ENCODE measurements at regions not wholly inside any gene's neighbourhood (a gene's known extent, or its start where the extent isn't known, plus 50 kb on each side); places are given as distances from the start of the nearest gene placed in this dataset.

GRCh38 chrX:9286234-9286633, 178.6 kb upstream of the TBL1X start:
- H4K20me1 ChIP-seq (ENCODE audit: low read length) = no peaks in the 10 kb centered on the region
- ChIA-PET POLR2A (ENCODE audit: unreplicated experiment) (no interaction called here), CTCF (no interaction called here)
- intact Hi-C loops (cut with micrococcal nuclease) = no loop called here
- BruUV-seq (replicated peaks) = no TSS peak
- no peaks in the 10 kb centered on the region for H3K36me3 ChIP-seq (ENCODE audit: low read depth, low read length)
- H3F3A ChIP-seq (ENCODE audit: low read length, unreplicated experiment) = no peaks in the 10 kb centered on the region
- H3K4me3 ChIP-seq (ENCODE audit: low read length) = no peak overlapping the region
- ATAC-seq (no peak), DNase-seq (no peak)
- no peaks in the 10 kb centered on the region for H3K9me3 ChIP-seq (ENCODE audit: low read length)
- H3K4me1 ChIP-seq (ENCODE audit: insufficient read depth, low read length) = peaks cover 9% of the 10 kb centered on the region
- no peaks in the 10 kb centered on the region for H3K79me2 ChIP-seq (ENCODE audit: low read length)
- H3K27me3 ChIP-seq (ENCODE audit: low read length) = no peaks in the 10 kb centered on the region
- TF ChIP-seq EZH2 (IDR thresholded peaks at IDR 0.05; ENCODE audit: low read length, unreplicated experiment) (no peak), CTCF (conservative IDR thresholded peaks at IDR 0.05; ENCODE audit: low read depth, low read length) (no peak), EZH2phosphoT487 (IDR thresholded peaks at IDR 0.05; ENCODE audit: borderline replicate concordance, low read length) (no peak)
- no peaks in the 10 kb centered on the region for H3K9me2 ChIP-seq (replicated peaks; ENCODE audit: low read length)
- no peak overlapping the region for H3K9ac ChIP-seq (ENCODE audit: low read length)
- H3K27ac ChIP-seq (ENCODE audit: low read length) = no peak overlapping the region
- H3K4me2 ChIP-seq (ENCODE audit: low read length) = no peak overlapping the region
- H2AFZ ChIP-seq (ENCODE audit: low read length) = no peak overlapping the region

- intact Hi-C loops (cut with micrococcal nuclease) = no loop called here
- Histone ChIP-seq H3F3A (ENCODE audit: low read length, unreplicated experiment) (no peaks in the 10 kb centered on the region), H4K20me1 (ENCODE audit: low read length) (no peaks in the 10 kb centered on the region), H3K9me2 (replicated peaks; ENCODE audit: low read length) (no peaks in the 10 kb centered on the region), H3K4me3 (ENCODE audit: low read length) (no peak overlapping the region), H2AFZ (ENCODE audit: low read length) (no peak overlapping the region), H3K36me3 (ENCODE audit: low read depth, low read length) (no peaks in the 10 kb centered on the region), H3K79me2 (ENCODE audit: low read length) (no peaks in the 10 kb centered on the region), H3K4me2 (ENCODE audit: low read length) (no peak overlapping the region), H3K27ac (ENCODE audit: low read length) (no peak overlapping the region), H3K9me3 (ENCODE audit: low read length) (no peaks in the 10 kb centered on the region), H3K9ac (ENCODE audit: low read length) (no peak overlapping the region), H3K27me3 (ENCODE audit: low read length) (no peaks in the 10 kb centered on the region), H3K4me1 (ENCODE audit: insufficient read depth, low read length) (no peaks in the 10 kb centered on the region)
- no TSS peak for BruUV-seq (replicated peaks)
- no peak for ATAC-seq
- ChIA-PET POLR2A (ENCODE audit: unreplicated experiment) (no interaction called here), CTCF (no interaction called here)
- no peak for TF ChIP-seq CTCF (conservative IDR thresholded peaks at IDR 0.05; ENCODE audit: low read depth, low read length)
- DNase-seq = no peak
These were observed 173.2 kb upstream of the TBL1X start for GRCh38 chrX:9291629-9292028.

- DNase-seq (no peak), ATAC-seq (no peak)
- Histone ChIP-seq H2AFZ (ENCODE audit: low read length) (no peak overlapping the region), H3K4me3 (ENCODE audit: low read length) (no peak overlapping the region), H3K4me2 (ENCODE audit: low read length) (no peak overlapping the region), H4K20me1 (ENCODE audit: low read length) (no peaks in the 10 kb centered on the region), H3K27ac (ENCODE audit: low read length) (no peak overlapping the region), H3K4me1 (ENCODE audit: insufficient read depth, low read length) (no peaks in the 10 kb centered on the region), H3F3A (ENCODE audit: low read length, unreplicated experiment) (no peaks in the 10 kb centered on the region), H3K79me2 (ENCODE audit: low read length) (no peaks in the 10 kb centered on the region), H3K36me3 (ENCODE audit: low read depth, low read length) (no peaks in the 10 kb centered on the region), H3K27me3 (ENCODE audit: low read length) (no peaks in the 10 kb centered on the region), H3K9me2 (replicated peaks; ENCODE audit: low read length) (no peaks in the 10 kb centered on the region), H3K9ac (ENCODE audit: low read length) (no peak overlapping the region), H3K9me3 (ENCODE audit: low read length) (no peaks in the 10 kb centered on the region)
- intact Hi-C loops (cut with micrococcal nuclease) = no loop called here
- ChIA-PET POLR2A (ENCODE audit: unreplicated experiment) (no interaction called here), CTCF (no interaction called here)
- BruUV-seq (replicated peaks) = no TSS peak
- TF ChIP-seq CTCF (conservative IDR thresholded peaks at IDR 0.05; ENCODE audit: low read depth, low read length) (no peak), EZH2phosphoT487 (IDR thresholded peaks at IDR 0.05; ENCODE audit: borderline replicate concordance, low read length) (no peak), EZH2 (IDR thresholded peaks at IDR 0.05; ENCODE audit: low read length, unreplicated experiment) (no peak)
These were observed 171.8 kb upstream of the TBL1X start for GRCh38 chrX:9293051-9293496.

Measured in PC-3 (cell line).